ENCODE measurements at regions not wholly inside any gene's neighbourhood (a gene's known extent, or its start where the extent isn't known, plus 50 kb on each side); places are given as distances from the start of the nearest gene placed in this dataset.

DNA sequence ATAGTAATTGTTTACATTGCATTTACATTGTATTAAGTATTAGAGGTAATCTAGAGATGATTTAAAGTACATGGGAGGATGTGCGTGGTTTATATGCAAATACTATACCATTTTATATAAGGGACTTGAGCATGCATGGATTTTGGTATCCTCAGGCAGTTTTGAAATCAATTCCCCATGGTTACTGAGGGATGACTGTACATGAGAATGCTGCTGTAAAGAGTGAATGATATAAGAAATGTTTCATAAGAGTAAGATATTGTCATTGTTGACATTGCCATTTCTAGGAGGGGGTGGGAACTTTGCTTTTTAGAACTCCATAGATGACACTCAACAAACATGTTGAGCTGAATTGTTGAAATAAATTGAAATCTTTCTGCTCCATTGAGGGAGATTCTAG, 185.0 kb downstream of the SEMA6A start:
- no TSS peak for BruUV-seq (replicated peaks)
- no peak overlapping the region for H3K4me2 ChIP-seq
- H3K36me3 ChIP-seq (ENCODE audit: low read depth), result no peaks in the 10 kb centered on the region
- H2AFZ ChIP-seq, result no peak overlapping the region
- no peak overlapping the region for H3K27ac ChIP-seq
- TF ChIP-seq, protein P1, sequence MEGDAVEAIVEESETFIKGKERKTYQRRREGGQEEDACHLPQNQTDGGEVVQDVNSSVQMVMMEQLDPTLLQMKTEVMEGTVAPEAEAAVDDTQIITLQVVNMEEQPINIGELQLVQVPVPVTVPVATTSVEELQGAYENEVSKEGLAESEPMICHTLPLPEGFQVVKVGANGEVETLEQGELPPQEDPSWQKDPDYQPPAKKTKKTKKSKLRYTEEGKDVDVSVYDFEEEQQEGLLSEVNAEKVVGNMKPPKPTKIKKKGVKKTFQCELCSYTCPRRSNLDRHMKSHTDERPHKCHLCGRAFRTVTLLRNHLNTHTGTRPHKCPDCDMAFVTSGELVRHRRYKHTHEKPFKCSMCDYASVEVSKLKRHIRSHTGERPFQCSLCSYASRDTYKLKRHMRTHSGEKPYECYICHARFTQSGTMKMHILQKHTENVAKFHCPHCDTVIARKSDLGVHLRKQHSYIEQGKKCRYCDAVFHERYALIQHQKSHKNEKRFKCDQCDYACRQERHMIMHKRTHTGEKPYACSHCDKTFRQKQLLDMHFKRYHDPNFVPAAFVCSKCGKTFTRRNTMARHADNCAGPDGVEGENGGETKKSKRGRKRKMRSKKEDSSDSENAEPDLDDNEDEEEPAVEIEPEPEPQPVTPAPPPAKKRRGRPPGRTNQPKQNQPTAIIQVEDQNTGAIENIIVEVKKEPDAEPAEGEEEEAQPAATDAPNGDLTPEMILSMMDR (conservative IDR thresholded peaks at IDR 0.05), result no peak
- no peak for TF ChIP-seq EZH2 (IDR thresholded peaks at IDR 0.05; ENCODE audit: low read depth)
- H4K20me1 ChIP-seq (ENCODE audit: insufficient read depth), result no peaks in the 10 kb centered on the region
- H3K4me1 ChIP-seq (replicated peaks; ENCODE audit: insufficient read depth), result no peaks in the 10 kb centered on the region
- H3K79me2 ChIP-seq (ENCODE audit: low read depth), result no peaks in the 10 kb centered on the region
- no peak overlapping the region for H3K4me3 ChIP-seq
- ChIA-PET POLR2A (ENCODE audit: unreplicated experiment) (no interaction called here), CTCF (no interaction called here)
- DNase-seq, result no peak
- no peaks in the 10 kb centered on the region for H3K9me2 ChIP-seq (ENCODE audit: insufficient read depth)
- H3K27me3 ChIP-seq (ENCODE audit: insufficient read depth, low read depth), result no peaks in the 10 kb centered on the region
- no peaks in the 10 kb centered on the region for H3K9me3 ChIP-seq (ENCODE audit: insufficient read depth, low read depth)
- intact Hi-C loops (cut with micrococcal nuclease; ENCODE audit: unreplicated experiment), result no loop called here
- no peaks in the 10 kb centered on the region for H3F3A ChIP-seq (ENCODE audit: insufficient read depth, low read depth)

GRCh38 chr5:116388564-116389258, 185.9 kb downstream of the SEMA6A start:
- intact Hi-C loops (cut with micrococcal nuclease; ENCODE audit: unreplicated experiment), result no loop called here
- Histone ChIP-seq H3K27me3 (ENCODE audit: insufficient read depth, low read depth) (no peaks in the 10 kb centered on the region), H3K27ac (no peak overlapping the region), H3K9me3 (ENCODE audit: insufficient read depth, low read depth) (no peaks in the 10 kb centered on the region), H3K4me3 (no peak overlapping the region), H2AFZ (no peak overlapping the region), H3K79me2 (ENCODE audit: low read depth) (no peaks in the 10 kb centered on the region), H4K20me1 (ENCODE audit: insufficient read depth) (no peaks in the 10 kb centered on the region), H3K4me2 (no peak overlapping the region), H3K9me2 (ENCODE audit: insufficient read depth) (no peaks in the 10 kb centered on the region), H3K4me1 (replicated peaks; ENCODE audit: insufficient read depth) (no peaks in the 10 kb centered on the region), H3K36me3 (ENCODE audit: low read depth) (no peaks in the 10 kb centered on the region), H3F3A (ENCODE audit: insufficient read depth, low read depth) (no peaks in the 10 kb centered on the region)
- no peak for TF ChIP-seq EZH2 (IDR thresholded peaks at IDR 0.05; ENCODE audit: low read depth)
- TF ChIP-seq, protein P1 (conservative IDR thresholded peaks at IDR 0.05), result no peak
- ChIA-PET POLR2A (ENCODE audit: unreplicated experiment) (no interaction called here), CTCF (no interaction called here)
- DNase-seq, result no peak
- no TSS peak for BruUV-seq (replicated peaks)

- Histone ChIP-seq H3F3A (ENCODE audit: insufficient read depth, low read depth) (no peaks in the 10 kb centered on the region), H3K9me3 (ENCODE audit: insufficient read depth, low read depth) (no peaks in the 10 kb centered on the region), H3K4me2 (no peak overlapping the region), H3K79me2 (ENCODE audit: low read depth) (no peaks in the 10 kb centered on the region), H3K4me3 (no peak overlapping the region), H3K27me3 (ENCODE audit: insufficient read depth, low read depth) (no peaks in the 10 kb centered on the region), H3K36me3 (ENCODE audit: low read depth) (no peaks in the 10 kb centered on the region), H3K27ac (no peak overlapping the region), H4K20me1 (ENCODE audit: insufficient read depth) (no peaks in the 10 kb centered on the region), H2AFZ (no peak overlapping the region), H3K4me1 (replicated peaks; ENCODE audit: insufficient read depth) (no peaks in the 10 kb centered on the region), H3K9me2 (ENCODE audit: insufficient read depth) (no peaks in the 10 kb centered on the region)
- BruUV-seq (replicated peaks), result no TSS peak
- ChIA-PET CTCF (no interaction called here), POLR2A (ENCODE audit: unreplicated experiment) (no interaction called here)
- DNase-seq, result no peak
- intact Hi-C loops (cut with micrococcal nuclease; ENCODE audit: unreplicated experiment), result no loop called here
- TF ChIP-seq EZH2 (IDR thresholded peaks at IDR 0.05; ENCODE audit: low read depth), result no peak
- TF ChIP-seq, protein P1 (conservative IDR thresholded peaks at IDR 0.05), result no peak
Measured at GRCh38 chr5:116387738-116388137, 186.9 kb downstream of the SEMA6A start.
